LNCaP clone FGC (cell line): ENCODE measurements at regions not wholly inside any gene's neighbourhood (a gene's known extent, or its start where the extent isn't known, plus 50 kb on each side); places are given as distances from the start of the nearest gene placed in this dataset.
"Not testable (repeated sequence)": the region's sequence is repeated elsewhere in the genome, so short reads cannot be mapped to it uniquely, and the experiment has no call there.

ENCODE experiments used
- DNase-seq: peaks from one replicate; pipeline ENCODE4 v3.0.0-alpha.2; 2011; ENCODE audit warnings: low read depth
- H3K4me3 ChIP-seq: 2 replicates; pipeline ENCODE4 v1.5.1; 2011; ENCODE audit warnings: mild to moderate bottlenecking, low read depth, low read length, control low read depth
- TF ChIP-seq, protein P1 (sequence below): IDR thresholded peaks from 2 replicates; pipeline ENCODE4 v1.5.1; 2012; ENCODE audit warnings: mild to moderate bottlenecking; ENCODE audit not compliant: control insufficient read depth, insufficient read depth; ENCODE audit errors: extremely low read depth

DNA sequence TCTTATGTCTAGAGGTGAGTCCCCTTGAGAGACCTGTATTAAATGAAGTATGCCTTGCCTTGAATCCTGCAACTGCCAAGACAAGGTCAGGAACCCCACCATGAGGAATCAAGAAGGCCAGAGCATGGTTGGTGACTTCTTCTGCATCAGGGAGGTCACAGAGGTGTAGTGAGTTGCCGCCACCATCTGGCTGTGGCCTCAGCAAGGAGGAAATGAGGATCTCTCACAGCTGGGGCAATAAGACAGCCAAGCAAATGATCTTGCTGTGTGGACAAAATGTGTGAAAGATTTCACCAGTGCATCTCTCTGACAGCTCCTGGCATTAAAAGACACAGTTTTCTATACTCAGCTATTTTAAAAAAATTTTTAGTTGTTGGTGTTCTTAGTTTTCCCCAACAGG lies 611.0 kb downstream of the DOK5 start:
- H3K4me3 ChIP-seq = no peak overlapping the region
- TF ChIP-seq, protein P1, sequence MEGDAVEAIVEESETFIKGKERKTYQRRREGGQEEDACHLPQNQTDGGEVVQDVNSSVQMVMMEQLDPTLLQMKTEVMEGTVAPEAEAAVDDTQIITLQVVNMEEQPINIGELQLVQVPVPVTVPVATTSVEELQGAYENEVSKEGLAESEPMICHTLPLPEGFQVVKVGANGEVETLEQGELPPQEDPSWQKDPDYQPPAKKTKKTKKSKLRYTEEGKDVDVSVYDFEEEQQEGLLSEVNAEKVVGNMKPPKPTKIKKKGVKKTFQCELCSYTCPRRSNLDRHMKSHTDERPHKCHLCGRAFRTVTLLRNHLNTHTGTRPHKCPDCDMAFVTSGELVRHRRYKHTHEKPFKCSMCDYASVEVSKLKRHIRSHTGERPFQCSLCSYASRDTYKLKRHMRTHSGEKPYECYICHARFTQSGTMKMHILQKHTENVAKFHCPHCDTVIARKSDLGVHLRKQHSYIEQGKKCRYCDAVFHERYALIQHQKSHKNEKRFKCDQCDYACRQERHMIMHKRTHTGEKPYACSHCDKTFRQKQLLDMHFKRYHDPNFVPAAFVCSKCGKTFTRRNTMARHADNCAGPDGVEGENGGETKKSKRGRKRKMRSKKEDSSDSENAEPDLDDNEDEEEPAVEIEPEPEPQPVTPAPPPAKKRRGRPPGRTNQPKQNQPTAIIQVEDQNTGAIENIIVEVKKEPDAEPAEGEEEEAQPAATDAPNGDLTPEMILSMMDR = no peak
- DNase-seq = no peak

- no peak overlapping the region for H3K4me3 ChIP-seq
- no peak for DNase-seq
- TF ChIP-seq, protein P1 = no peak
Observed at GRCh38 chr20:55079917-55080316, 604.5 kb downstream of the DOK5 start.

GRCh38 chr20:55074266-55074840 lies 599.0 kb downstream of the DOK5 start:
- not testable (repeated sequence) for DNase-seq, H3K4me3 ChIP-seq

- TF ChIP-seq, protein P1 = no peak
- H3K4me3 ChIP-seq = no peak overlapping the region
- DNase-seq = no peak
Observed at GRCh38 chr20:55070001-55070400, 594.6 kb downstream of the DOK5 start.

- no peak for DNase-seq
- no peak overlapping the region for H3K4me3 ChIP-seq
- TF ChIP-seq, protein P1 = no peak
Observed at GRCh38 chr20:55067158-55067825, 591.9 kb downstream of the DOK5 start.

DNA sequence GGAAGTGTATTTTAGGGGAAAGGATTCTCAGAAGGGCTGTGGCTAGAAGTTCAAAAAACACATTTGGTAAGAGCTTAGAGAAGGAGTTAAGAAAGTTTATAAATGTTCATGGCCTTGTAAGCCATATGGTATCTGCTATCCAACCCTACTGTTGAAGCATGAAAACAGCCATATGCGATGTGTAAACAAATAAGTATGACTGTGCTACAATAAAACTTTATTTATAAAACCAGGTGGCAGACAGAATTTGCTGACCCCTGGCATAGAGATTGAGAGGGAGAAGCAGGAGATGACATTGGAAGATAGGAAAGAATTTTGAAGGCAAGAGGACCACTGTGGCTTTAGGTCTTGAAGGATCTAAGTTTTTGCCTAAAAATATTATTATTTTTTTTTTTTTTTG lies 583.5 kb downstream of the DOK5 start:
- TF ChIP-seq, protein P1 = no peak

DNA sequence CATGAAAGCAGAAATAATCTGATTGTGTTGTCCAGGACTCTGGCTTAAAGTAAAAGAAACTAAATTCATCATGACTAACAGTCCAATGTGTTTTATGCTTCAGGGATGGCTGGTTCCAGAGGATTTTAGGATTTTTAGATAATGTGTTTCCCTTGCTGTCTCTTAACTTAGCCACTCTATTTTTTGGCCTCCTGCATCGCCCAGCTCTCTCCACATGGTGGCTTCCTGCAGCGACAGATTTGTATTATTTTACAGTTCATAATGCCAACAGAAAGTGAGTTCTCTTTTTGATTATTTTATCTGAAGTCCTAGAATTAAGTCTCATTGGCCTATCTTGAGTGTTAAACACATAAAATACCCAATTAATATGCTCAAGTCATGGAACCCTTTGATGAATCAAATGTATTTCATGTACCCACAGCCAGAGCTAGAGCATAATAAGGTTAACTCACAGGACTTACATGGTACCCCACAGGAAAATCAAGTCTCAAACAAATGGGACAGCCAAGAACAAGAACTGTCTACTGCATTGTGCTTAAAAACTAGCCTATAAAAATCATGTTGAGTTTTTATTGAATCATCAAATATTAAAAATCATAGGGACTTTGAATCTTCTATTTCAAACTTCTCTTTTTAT lies 582.5 kb downstream of the DOK5 start:
- TF ChIP-seq, protein P1 = 0 out of 2 replicates have a peak, but pooled peaks have one; percentile 17
- H3K4me3 ChIP-seq = no peak overlapping the region
- no peak for DNase-seq

More for the DNA sequence above, 583.5 kb downstream of the DOK5 start:
- no peak overlapping the region for H3K4me3 ChIP-seq
- no peak for DNase-seq
